Astrocyte of the cerebellum (primary cell): ENCODE measurements at regions not wholly inside any gene's neighbourhood (a gene's known extent, or its start where the extent isn't known, plus 50 kb on each side); places are given as distances from the start of the nearest gene placed in this dataset.

Experiments
- DNase-seq: peaks from one replicate; pipeline ENCODE4 v3.0.0-alpha.2; 2011; ENCODE audit warnings: low read depth
- H3K4me3 ChIP-seq: 2 replicates; pipeline ENCODE4 v1.5.1; 2011; ENCODE audit warnings: mild to moderate bottlenecking, low read depth, low read length, moderate library complexity
- in situ Hi-C: cut with HindIII; loops from 2 replicates; pipeline ENCODE4 v1.10.0; 2017; ENCODE audit warnings: low sequenced_read_pairs
- TF ChIP-seq, protein P1 (sequence below): IDR thresholded peaks from 2 replicates; pipeline ENCODE4 v1.5.1; 2012; ENCODE audit warnings: low read length, low read depth, moderate library complexity, mild to moderate bottlenecking; ENCODE audit errors: missing control alignments

DNA sequence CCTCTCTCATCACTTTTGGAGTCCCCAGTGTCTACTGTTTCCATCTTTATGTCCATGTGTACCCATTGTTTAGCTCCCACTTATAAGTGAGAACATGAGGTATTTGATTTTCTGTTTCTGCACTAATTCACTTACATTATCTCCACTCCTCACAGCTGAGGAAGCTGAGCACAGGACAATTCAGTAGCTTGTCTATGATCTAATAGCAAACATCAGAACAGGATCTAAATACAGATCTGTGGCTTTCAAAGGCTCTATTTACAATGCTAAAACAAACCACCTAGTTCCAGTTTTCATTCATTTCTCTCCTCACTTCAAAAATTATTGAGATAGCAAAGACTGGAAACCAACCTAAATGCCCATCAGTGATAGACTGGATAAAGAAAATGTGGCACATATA is 52.0 kb upstream of the DDX18 start:
- in situ Hi-C loops: no loop called here
- no peak overlapping the region for H3K4me3 ChIP-seq
- TF ChIP-seq, protein P1, sequence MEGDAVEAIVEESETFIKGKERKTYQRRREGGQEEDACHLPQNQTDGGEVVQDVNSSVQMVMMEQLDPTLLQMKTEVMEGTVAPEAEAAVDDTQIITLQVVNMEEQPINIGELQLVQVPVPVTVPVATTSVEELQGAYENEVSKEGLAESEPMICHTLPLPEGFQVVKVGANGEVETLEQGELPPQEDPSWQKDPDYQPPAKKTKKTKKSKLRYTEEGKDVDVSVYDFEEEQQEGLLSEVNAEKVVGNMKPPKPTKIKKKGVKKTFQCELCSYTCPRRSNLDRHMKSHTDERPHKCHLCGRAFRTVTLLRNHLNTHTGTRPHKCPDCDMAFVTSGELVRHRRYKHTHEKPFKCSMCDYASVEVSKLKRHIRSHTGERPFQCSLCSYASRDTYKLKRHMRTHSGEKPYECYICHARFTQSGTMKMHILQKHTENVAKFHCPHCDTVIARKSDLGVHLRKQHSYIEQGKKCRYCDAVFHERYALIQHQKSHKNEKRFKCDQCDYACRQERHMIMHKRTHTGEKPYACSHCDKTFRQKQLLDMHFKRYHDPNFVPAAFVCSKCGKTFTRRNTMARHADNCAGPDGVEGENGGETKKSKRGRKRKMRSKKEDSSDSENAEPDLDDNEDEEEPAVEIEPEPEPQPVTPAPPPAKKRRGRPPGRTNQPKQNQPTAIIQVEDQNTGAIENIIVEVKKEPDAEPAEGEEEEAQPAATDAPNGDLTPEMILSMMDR: no peak
- DNase-seq: no peak

- DNase-seq: no peak
- in situ Hi-C loops: no loop called here
- no peak overlapping the region for H3K4me3 ChIP-seq
- TF ChIP-seq, protein P1: no peak
Measured at GRCh38 chr2:117763804-117764203, 50.7 kb upstream of the DDX18 start.
